ENCODE measurements at regions not wholly inside any gene's neighbourhood (a gene's known extent, or its start where the extent isn't known, plus 50 kb on each side); places are given as distances from the start of the nearest gene placed in this dataset.

DNA sequence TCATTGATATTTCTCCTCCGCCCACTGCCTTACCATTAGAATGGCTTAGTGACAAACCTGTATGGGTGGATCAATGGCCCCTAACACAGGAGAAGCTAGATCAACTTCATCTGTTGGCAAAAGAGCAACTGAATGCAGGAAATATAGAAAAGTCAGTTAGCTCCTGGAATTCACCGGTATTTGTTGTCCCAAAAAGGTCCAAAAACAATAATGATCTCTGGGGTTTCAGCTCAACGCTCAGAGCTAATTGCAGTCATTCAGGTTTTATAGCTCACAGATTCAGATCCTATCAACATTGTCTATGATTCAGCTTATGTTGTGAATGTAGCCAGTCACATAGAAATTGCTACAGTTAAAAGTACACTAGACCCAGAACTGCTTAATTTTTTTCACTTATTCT lies 124.0 kb upstream of the ZCCHC13 start:
- TF ChIP-seq, protein P1, sequence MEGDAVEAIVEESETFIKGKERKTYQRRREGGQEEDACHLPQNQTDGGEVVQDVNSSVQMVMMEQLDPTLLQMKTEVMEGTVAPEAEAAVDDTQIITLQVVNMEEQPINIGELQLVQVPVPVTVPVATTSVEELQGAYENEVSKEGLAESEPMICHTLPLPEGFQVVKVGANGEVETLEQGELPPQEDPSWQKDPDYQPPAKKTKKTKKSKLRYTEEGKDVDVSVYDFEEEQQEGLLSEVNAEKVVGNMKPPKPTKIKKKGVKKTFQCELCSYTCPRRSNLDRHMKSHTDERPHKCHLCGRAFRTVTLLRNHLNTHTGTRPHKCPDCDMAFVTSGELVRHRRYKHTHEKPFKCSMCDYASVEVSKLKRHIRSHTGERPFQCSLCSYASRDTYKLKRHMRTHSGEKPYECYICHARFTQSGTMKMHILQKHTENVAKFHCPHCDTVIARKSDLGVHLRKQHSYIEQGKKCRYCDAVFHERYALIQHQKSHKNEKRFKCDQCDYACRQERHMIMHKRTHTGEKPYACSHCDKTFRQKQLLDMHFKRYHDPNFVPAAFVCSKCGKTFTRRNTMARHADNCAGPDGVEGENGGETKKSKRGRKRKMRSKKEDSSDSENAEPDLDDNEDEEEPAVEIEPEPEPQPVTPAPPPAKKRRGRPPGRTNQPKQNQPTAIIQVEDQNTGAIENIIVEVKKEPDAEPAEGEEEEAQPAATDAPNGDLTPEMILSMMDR (IDR thresholded peaks at IDR 0.05): no peak
- TF ChIP-seq POLR2A (IDR thresholded peaks at IDR 0.05): no peak
- DNase-seq (ENCODE audit: low spot score in 2 of 2): no peak
- 78 to 89% methylated on average over 3 of the region's 3 CpGs for WGBS, 2 donors
- intact Hi-C loops (cut with DNase I; ENCODE audit: low total_unique reads): no loop called here
- no peak overlapping the region for H3K4me3 ChIP-seq (ENCODE audit: low read depth, poor library complexity, severe bottlenecking)

DNA sequence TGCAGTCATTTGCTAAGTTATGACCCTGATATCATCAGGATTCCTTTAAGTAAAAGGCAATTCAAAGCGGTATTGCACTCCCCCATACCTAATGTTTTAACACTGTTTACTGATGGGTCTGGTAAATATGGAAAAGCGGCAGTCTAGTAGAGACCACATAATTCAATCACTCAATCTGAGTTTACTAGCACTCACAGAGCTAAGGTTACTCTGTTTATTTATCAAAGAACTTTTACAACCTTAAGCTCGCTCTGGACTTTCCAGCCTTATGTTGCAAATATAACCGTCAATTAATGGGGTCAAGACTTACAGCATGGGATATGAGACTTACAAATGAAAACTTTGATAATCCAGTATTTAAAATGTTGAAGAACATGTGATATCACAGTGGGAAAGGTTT lies 124.5 kb upstream of the ZCCHC13 start:
- H3K4me3 ChIP-seq (ENCODE audit: low read depth, poor library complexity, severe bottlenecking): no peak overlapping the region
- intact Hi-C loops (cut with DNase I; ENCODE audit: low total_unique reads): no loop called here
- DNase-seq (ENCODE audit: low spot score in 2 of 2): no peak
- TF ChIP-seq POLR2A (IDR thresholded peaks at IDR 0.05): no peak
- TF ChIP-seq, protein P1 (IDR thresholded peaks at IDR 0.05): no peak
- 73 to 89% methylated on average over 4 of the region's 4 CpGs for WGBS, 2 donors

DNA sequence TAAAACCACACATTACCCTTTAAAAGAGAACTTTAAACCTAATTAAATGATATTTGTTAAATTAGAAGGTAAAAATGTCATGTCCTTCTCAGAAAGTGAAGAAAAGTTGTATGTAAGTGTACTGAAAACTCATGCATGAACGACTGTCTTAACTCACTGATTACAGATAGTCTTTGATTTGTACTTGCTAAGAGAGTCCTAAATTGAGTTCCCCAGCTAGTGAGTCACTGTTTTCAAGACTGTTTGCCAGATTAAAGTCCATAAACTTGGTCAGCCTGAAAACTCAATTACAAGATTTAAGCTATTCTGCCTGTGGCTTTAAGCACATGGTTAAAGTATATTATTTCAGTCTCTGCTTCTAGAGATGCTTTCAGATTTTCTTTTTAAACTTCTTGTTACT lies 124.9 kb upstream of the ZCCHC13 start:
- TF ChIP-seq POLR2A (IDR thresholded peaks at IDR 0.05): no peak
- TF ChIP-seq, protein P1 (IDR thresholded peaks at IDR 0.05): no peak
- H3K4me3 ChIP-seq (ENCODE audit: low read depth, poor library complexity, severe bottlenecking): no peak overlapping the region
- 29 to 39% methylated on average over 1 of the region's 1 CpG for WGBS, 2 donors
- no peak for DNase-seq (ENCODE audit: low spot score in 2 of 2)
- intact Hi-C loops (cut with DNase I; ENCODE audit: low total_unique reads): no loop called here

DNA sequence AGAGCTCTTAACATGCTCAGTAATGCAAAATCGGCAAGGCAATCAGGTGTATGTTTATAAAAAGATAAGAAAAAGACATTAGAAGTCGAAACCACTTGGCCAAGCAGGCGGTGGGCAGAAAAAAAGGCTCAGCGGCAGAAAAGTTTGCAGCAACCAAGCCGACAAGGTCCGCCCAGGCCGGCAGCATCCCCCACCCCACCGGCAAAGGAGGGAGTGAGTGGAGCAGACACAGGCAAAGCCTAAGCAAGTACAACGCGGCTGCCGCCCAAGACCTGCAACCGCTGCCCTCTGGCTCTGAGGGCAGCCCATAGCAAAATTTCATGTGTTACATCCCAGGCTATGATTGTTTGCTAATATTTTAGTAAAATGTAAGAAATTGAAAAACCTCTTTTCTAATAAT lies 125.4 kb upstream of the ZCCHC13 start:
- DNase-seq (ENCODE audit: low spot score in 2 of 2): no peak
- H3K4me3 ChIP-seq (ENCODE audit: low read depth, poor library complexity, severe bottlenecking): no peak overlapping the region
- 52 to 60% methylated on average over 11 to 12 of the region's 12 CpGs for WGBS, 2 donors
- TF ChIP-seq, protein P1 (IDR thresholded peaks at IDR 0.05): no peak
- no peak for TF ChIP-seq POLR2A (IDR thresholded peaks at IDR 0.05)
- intact Hi-C loops (cut with DNase I; ENCODE audit: low total_unique reads): no loop called here

DNA sequence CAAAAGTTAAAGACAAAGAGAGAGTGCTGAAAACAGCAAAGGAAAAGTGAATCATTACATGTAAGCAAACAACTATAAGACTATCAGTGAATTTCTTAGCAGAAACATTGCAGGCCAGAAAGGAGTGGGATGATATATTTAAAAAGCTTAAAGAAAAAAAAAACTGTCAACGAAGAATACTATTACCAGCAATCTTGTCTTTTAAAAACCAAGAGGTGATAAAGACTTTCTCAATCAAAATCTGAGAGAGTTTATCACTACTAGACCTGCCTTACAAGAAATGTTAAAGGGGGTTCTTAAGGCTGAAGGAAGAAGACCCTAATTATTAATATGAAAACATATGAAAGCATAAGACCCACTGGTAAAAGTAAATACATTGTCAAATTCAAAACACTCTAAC lies 132.5 kb upstream of the ZCCHC13 start:
- intact Hi-C loops (cut with DNase I; ENCODE audit: low total_unique reads): no loop called here
- no peak for DNase-seq (ENCODE audit: low spot score in 2 of 2)
- no peak overlapping the region for H3K4me3 ChIP-seq (ENCODE audit: low read depth, poor library complexity, severe bottlenecking)
- WGBS, 2 donors: 82 to 93% methylated on average over 1 of the region's 1 CpG
- TF ChIP-seq POLR2A (IDR thresholded peaks at IDR 0.05): no peak
- TF ChIP-seq, protein P1 (IDR thresholded peaks at IDR 0.05): no peak

DNA sequence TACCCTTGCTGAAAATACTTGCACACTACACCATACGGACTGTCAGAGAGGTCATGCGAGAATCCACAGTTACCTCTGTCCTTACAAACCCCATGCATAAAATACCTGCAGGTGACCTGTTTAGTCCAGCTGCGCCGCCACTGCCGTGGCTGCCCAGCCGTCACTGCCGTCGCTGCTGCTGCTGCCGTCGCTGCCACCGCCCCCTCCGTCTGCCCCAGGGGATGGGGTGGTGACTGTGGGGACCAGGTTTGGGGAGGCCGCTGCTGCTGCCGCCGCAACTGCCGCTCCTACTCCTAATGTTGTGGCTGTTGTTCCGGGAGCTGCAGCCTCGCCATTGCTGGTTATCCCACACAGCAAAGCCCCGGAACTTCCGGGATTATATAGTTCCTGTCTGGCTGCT lies 141.8 kb upstream of the ZCCHC13 start:
- intact Hi-C loops (cut with DNase I; ENCODE audit: low total_unique reads): no loop called here
- H3K4me3 ChIP-seq (ENCODE audit: low read depth, poor library complexity, severe bottlenecking): no peak overlapping the region
- TF ChIP-seq POLR2A (IDR thresholded peaks at IDR 0.05): no peak
- TF ChIP-seq, protein P1 (IDR thresholded peaks at IDR 0.05): no peak
- 93 to 100% methylated on average over 5 to 20 of the region's 20 CpGs for WGBS, 2 donors
- no peak for DNase-seq (ENCODE audit: low spot score in 2 of 2)
